HepG2 (cell line): ENCODE measurements at regions not wholly inside any gene's neighbourhood (a gene's known extent, or its start where the extent isn't known, plus 50 kb on each side); places are given as distances from the start of the nearest gene placed in this dataset.

Source experiments
- ATAC-seq: fragments of 200-7000 bp; cut with Tn5 transposase; 3 replicates; pipeline ENCODE4 v1.9.1; 2020; ENCODE audit warnings: mild to moderate bottlenecking, moderate library complexity
- BruUV-seq: library from RNA; stranded (reverse); fragments of 400-500 nt; replicated peaks from 2 replicates; lab custom pipeline; 2021; lab: Mats Ljungman, UMichigan
- CTCF ChIA-PET: fragments of 300-600 bp; formaldehyde crosslinking; extraction: SDS; loops from one replicate; lab custom pipeline; 2021; ENCODE audit warnings: low total read pairs, inconsistent platforms, low intra/inter-chr PET ratio; lab: Yijun Ruan, JAX
- POLR2A ChIA-PET: fragments of 350-600 bp; sonication (Branson Sonifier 250); formaldehyde crosslinking; loops from one replicate; lab custom pipeline; 2020; ENCODE audit warnings: antibody characterized with exemption, inconsistent platforms; lab: Yijun Ruan, JAX
- DNase-seq: peaks from one replicate; pipeline ENCODE4 v3.0.0-alpha.2; 2015; ENCODE audit warnings: low spot score
- FAIRE-seq: peaks from 3 replicates; lab custom pipeline; 2011; peaks lifted over from hg19 to GRCh38; lab: Jason Lieb, UNC
- H2AFZ ChIP-seq: one replicate; pipeline ENCODE4 v1.6.1; 2011; ENCODE audit warnings: low read length, inconsistent platforms
- H3K27ac ChIP-seq: fragments of 300-600 bp; 3 replicates; pipeline ENCODE4 v1.8.0; 2011; ENCODE audit warnings: mixed run types, mild to moderate bottlenecking, mixed read lengths, low read length, inconsistent platforms; ENCODE audit not compliant: insufficient read depth; ENCODE audit errors: extremely low read length
- H3K27me3 ChIP-seq, 2 experiments: fragments of 200-600 bp in 1 of 2; 2 replicates in 1 of 2; 3 replicates in 1 of 2; pipeline versions ENCODE4 v1.6.0 to v1.8.0; 2011; ENCODE audit warnings: low read length in 2 of 2, mild to moderate bottlenecking in 2 of 2, moderate library complexity in 2 of 2, inconsistent platforms in 1 of 2; ENCODE audit not compliant: insufficient read depth in 2 of 2, control insufficient read depth in 1 of 2
- H3K36me3 ChIP-seq, 2 experiments: fragments of 200-600 bp in 1 of 2; replicated peaks in 1 of 2; 2 replicates in 1 of 2; 3 replicates in 1 of 2; pipeline versions ENCODE4 v1.5.1 to v1.8.0; 2011; ENCODE audit warnings: low read length in 2 of 2, inconsistent platforms in 1 of 2; ENCODE audit not compliant: insufficient read depth in 2 of 2, control insufficient read depth in 1 of 2
- H3K4me1 ChIP-seq: 2 replicates; pipeline ENCODE4 v1.5.1; 2012; ENCODE audit warnings: low read length, inconsistent platforms; ENCODE audit not compliant: insufficient read depth
- H3K4me2 ChIP-seq: 2 replicates; pipeline ENCODE4 v1.6.0; 2011; ENCODE audit warnings: low read depth, low read length, inconsistent platforms
- H3K4me3 ChIP-seq, 3 experiments: fragments of 200-600 bp in 1 of 3; sonication (generic), shearing (Covaris generic) in 1 of 3; replicated peaks in 1 of 3; 2 replicates each; pipeline ENCODE4 v1.5.1; 2011 to 2016; ENCODE audit warnings: low read length in 3 of 3, inconsistent platforms in 2 of 3, low read depth in 2 of 3, mild to moderate bottlenecking in 2 of 3, control low read depth in 1 of 3, mixed read lengths in 1 of 3; ENCODE audit not compliant: insufficient read depth in 1 of 3
- H3K79me2 ChIP-seq: one replicate; pipeline ENCODE4 v1.6.1; 2011; ENCODE audit warnings: low read length, inconsistent platforms; ENCODE audit not compliant: insufficient read depth
- H3K9ac ChIP-seq: 2 replicates; pipeline ENCODE4 v1.6.0; 2011; ENCODE audit warnings: mild to moderate bottlenecking, low read depth, low read length, inconsistent platforms; ENCODE audit not compliant: insufficient read depth
- H3K9me3 ChIP-seq: 2 replicates; pipeline ENCODE4 v1.5.1; 2012; ENCODE audit warnings: mild to moderate bottlenecking, low read length
- H4K20me1 ChIP-seq: 2 replicates; pipeline ENCODE4 v1.6.0; 2011; ENCODE audit warnings: inconsistent platforms, mild to moderate bottlenecking, low read length, moderate library complexity; ENCODE audit not compliant: insufficient read depth
- AKAP8 ChIP-seq: sonication (generic); formaldehyde crosslinking; IDR thresholded peaks from 2 replicates; pipeline ENCODE4 v1.5.1; 2020; ENCODE audit warnings: mild to moderate bottlenecking, missing genetic modification reagents
- BCLAF1 ChIP-seq: fragments of 450-650 bp; IDR thresholded peaks from 2 replicates; pipeline ENCODE4 v1.6.1; 2017; ENCODE audit warnings: mild to moderate bottlenecking
- KDM5B ChIP-seq: sonication (generic); formaldehyde crosslinking; IDR thresholded peaks from 2 replicates; pipeline ENCODE4 v1.4.0; 2020; ENCODE audit warnings: missing genetic modification reagents, mild to moderate bottlenecking, borderline replicate concordance
- LCORL ChIP-seq, 2 experiments: fragments of 450-650 bp in 1 of 2; sonication (generic) in 1 of 2; formaldehyde crosslinking in 1 of 2; IDR thresholded peaks; 2 replicates each; pipeline versions ENCODE4 v1.5.0 to v1.6.1; 2017 to 2020; ENCODE audit warnings: antibody characterized with exemption in 1 of 2, missing genetic modification reagents in 1 of 2
- SCMH1 ChIP-seq: sonication (generic); formaldehyde crosslinking; IDR thresholded peaks from 2 replicates; pipeline ENCODE4 v1.9.0; 2021; ENCODE audit warnings: missing genetic modification reagents, mild to moderate bottlenecking, borderline replicate concordance
- SIN3B ChIP-seq: fragments of 150-350 bp; IDR thresholded peaks from 2 replicates; pipeline ENCODE4 v1.6.1; 2014; ENCODE audit warnings: low read length
- ZFP36L1 ChIP-seq: sonication (generic); formaldehyde crosslinking; IDR thresholded peaks from 2 replicates; pipeline ENCODE4 v1.8.0; 2022; ENCODE audit warnings: mild to moderate bottlenecking, missing genetic modification reagents, moderate library complexity
- ZFP91 ChIP-seq: sonication (generic); formaldehyde crosslinking; IDR thresholded peaks from 2 replicates; pipeline ENCODE4 v1.9.0; 2022; ENCODE audit warnings: missing genetic modification reagents, mild to moderate bottlenecking, borderline replicate concordance
- whole genome bisulfite sequencing: methylation state at CpG from one replicate; pipeline ENCODE4 v1.1.6; 2017; ENCODE audit warnings: low lambda C conversion rate; 5-methylcytosine and 5-hydroxymethylcytosine counted together
- in situ Hi-C: cut with HindIII; loops from 2 replicates; pipeline ENCODE4 v1.10.0; 2017; ENCODE audit warnings: low pct_unique_long_range_greater_than_20kb; ENCODE audit not compliant: extremely low pct_ligation_motif_present
- intact Hi-C: fragments of 100-400 bp; cut with micrococcal nuclease; formaldehyde crosslinking; loops from one replicate; pipeline ENCODE4 v1.10.0; 2022; ENCODE audit not compliant: unreplicated experiment
- TF ChIP-seq, protein P1 (sequence below): sonication (generic); formaldehyde crosslinking; IDR thresholded peaks from 2 replicates; pipeline ENCODE4 v1.8.0; 2022; ENCODE audit warnings: mild to moderate bottlenecking, missing genetic modification reagents, moderate library complexity

DNA sequence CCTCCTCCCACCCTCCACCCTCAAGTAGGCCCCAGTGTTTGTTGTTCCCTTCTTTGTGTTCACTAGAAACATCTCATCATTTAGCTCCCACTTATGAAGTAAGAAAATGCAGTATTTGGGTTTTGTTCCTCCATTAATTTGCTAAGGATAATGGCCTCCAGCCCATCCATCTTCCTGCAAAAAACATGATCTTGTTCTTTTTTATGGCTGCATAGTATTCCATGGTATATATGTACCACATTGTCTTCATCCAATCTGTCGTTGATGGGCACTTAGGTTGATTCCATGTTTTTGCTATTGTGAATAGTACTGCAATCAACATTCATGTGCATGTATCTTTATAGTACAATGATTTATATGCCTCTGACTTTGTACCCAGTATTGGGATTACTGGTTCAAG, 416.8 kb upstream of the SASH1 start (continued):
- TF ChIP-seq BCLAF1 (no peak), ZFP91 (no peak), AKAP8 (CRISPR knock-in tag) (no peak), SCMH1 (no peak), ZFP36L1 (CRISPR knock-in tag) (no peak)
- TF ChIP-seq, all 625 proteins: peak for 0

DNA sequence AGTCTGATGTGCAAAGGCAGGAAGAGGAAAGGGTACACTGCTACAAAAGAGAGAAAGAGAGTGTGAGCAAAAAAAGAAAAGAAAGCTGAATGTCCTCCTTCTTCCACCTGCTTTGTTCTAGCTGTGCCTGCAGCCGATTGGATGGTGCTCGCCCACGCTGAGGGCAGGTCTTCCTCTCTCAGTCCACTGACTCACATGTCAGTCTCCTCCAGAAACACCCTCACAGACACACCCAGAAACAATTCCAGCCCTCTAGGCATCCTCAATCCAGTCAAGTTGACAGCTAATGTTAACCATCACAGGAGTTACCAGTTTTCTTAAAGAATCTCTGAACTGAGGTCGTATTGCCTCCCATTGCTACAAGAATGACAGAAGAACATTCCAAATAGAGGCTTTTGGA, 411.9 kb upstream of the SASH1 start:
- Histone ChIP-seq H3K4me1 (peaks cover 7% of the 10 kb centered on the region; the same call in 1 of the 2 replicates), H3K4me2 (no peak overlapping the region), H3K27ac (no peak overlapping the region), H4K20me1 (no peaks in the 10 kb centered on the region), H3K9ac (no peak overlapping the region), H3K36me3 (no peaks in the 10 kb centered on the region), H3K4me3 (no peak overlapping the region), H3K79me2 (no peaks in the 10 kb centered on the region), H3K9me3 (peaks cover 11% of the 10 kb centered on the region; the same call in 1 of the 2 replicates), H3K27me3 (no peaks in the 10 kb centered on the region), H2AFZ (no peak overlapping the region)
- ATAC-seq: no peak
- intact Hi-C loops: no loop called here
- 36% methylated on average over 4 of the region's 4 CpGs for WGBS
- in situ Hi-C loops: no loop called here
- no TSS peak for BruUV-seq
- no peak for FAIRE-seq
- POLR2A ChIA-PET: no interaction called here
- CTCF ChIA-PET: no interaction called here
- no peak for DNase-seq
- no peak for TF ChIP-seq KDM5B (CRISPR knock-in tag)
- TF ChIP-seq, protein P1, sequence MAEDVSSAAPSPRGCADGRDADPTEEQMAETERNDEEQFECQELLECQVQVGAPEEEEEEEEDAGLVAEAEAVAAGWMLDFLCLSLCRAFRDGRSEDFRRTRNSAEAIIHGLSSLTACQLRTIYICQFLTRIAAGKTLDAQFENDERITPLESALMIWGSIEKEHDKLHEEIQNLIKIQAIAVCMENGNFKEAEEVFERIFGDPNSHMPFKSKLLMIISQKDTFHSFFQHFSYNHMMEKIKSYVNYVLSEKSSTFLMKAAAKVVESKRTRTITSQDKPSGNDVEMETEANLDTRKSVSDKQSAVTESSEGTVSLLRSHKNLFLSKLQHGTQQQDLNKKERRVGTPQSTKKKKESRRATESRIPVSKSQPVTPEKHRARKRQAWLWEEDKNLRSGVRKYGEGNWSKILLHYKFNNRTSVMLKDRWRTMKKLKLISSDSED (CRISPR knock-in tag): no peak
- no peak for TF ChIP-seq LCORL (IDR thresholded peaks at IDR 0.05)
- TF ChIP-seq LCORL (CRISPR knock-in tag; IDR thresholded peaks at IDR 0.05): no peak
- no peak for TF ChIP-seq SIN3B
